ENCODE measurements at regions not wholly inside any gene's neighbourhood (a gene's known extent, or its start where the extent isn't known, plus 50 kb on each side); places are given as distances from the start of the nearest gene placed in this dataset.

DNA sequence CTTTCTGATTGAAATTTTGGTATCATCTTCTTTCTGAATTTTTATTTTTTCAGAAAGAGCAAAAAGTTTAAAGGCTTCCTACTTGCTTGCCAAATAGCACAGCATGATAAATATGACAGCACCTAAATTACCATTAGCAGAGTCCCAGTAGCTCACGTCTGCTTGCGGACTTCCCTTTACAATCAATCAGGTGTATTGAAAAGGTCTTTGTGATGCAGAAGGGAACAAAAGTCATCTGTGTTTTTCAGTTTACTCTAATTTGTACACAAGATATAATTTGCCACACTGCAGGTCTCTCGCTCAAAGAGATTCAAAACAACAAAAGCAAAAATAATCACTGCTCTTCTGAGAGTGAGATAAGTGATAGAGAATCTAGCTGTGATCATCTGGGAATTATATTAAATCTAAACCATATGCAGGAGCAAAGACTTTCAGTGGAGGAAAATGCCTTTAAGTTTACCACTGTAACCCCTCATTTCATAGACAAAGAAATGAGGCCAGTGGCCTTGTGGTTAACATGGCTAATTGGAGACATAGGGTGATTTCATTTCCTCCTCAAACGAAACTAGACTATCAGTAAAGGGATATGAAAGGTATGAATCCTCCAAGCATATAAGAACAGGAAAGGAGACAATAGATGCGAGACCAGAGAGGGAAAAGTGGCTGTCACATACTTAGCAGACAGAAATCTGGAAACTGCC is 240.8 kb upstream of the TMPO start:
- Histone ChIP-seq H3K9ac (ENCODE audit: low read length) (no peak overlapping the region), H3K79me2 (ENCODE audit: insufficient read depth, low read length) (no peaks in the 10 kb centered on the region), H3K27ac (ENCODE audit: low read depth, low read length) (no peak overlapping the region), H3K9me3 (ENCODE audit: insufficient read depth, low read length) (no peaks in the 10 kb centered on the region), H2AFZ (ENCODE audit: low read depth, low read length, severe bottlenecking) (no peak overlapping the region), H3K36me3 (ENCODE audit: low read length) (no peaks in the 10 kb centered on the region), H4K20me1 (ENCODE audit: low read depth, low read length) (no peaks in the 10 kb centered on the region), H3K9me2 (replicated peaks; ENCODE audit: insufficient read depth, low read length) (no peaks in the 10 kb centered on the region), H3K4me3 (ENCODE audit: insufficient read depth, low read length, poor library complexity, severe bottlenecking) (no peak overlapping the region), H3K4me2 (ENCODE audit: low read depth, low read length, poor library complexity, severe bottlenecking) (no peak overlapping the region), H3F3A (ENCODE audit: insufficient read depth) (no peaks in the 10 kb centered on the region), H3K27me3 (ENCODE audit: low read length) (no peaks in the 10 kb centered on the region)
- TF ChIP-seq CTCF (IDR thresholded peaks at IDR 0.05; ENCODE audit: insufficient read depth, low read length, poor library complexity, severe bottlenecking), result no peak
- no peak for TF ChIP-seq EZH2phosphoT487 (conservative IDR thresholded peaks at IDR 0.05; ENCODE audit: low read length)

- Histone ChIP-seq H3F3A (ENCODE audit: insufficient read depth) (no peaks in the 10 kb centered on the region), H3K9ac (ENCODE audit: low read length) (no peak overlapping the region), H3K27me3 (ENCODE audit: low read length) (no peaks in the 10 kb centered on the region), H3K9me2 (replicated peaks; ENCODE audit: insufficient read depth, low read length) (no peaks in the 10 kb centered on the region), H3K4me3 (ENCODE audit: insufficient read depth, low read length, poor library complexity, severe bottlenecking) (no peak overlapping the region), H3K36me3 (ENCODE audit: low read length) (no peaks in the 10 kb centered on the region), H3K9me3 (ENCODE audit: insufficient read depth, low read length) (no peaks in the 10 kb centered on the region), H2AFZ (ENCODE audit: low read depth, low read length, severe bottlenecking) (no peak overlapping the region), H3K27ac (ENCODE audit: low read depth, low read length) (no peak overlapping the region), H3K79me2 (ENCODE audit: insufficient read depth, low read length) (no peaks in the 10 kb centered on the region), H3K4me2 (ENCODE audit: low read depth, low read length, poor library complexity, severe bottlenecking) (no peak overlapping the region), H4K20me1 (ENCODE audit: low read depth, low read length) (no peaks in the 10 kb centered on the region)
- TF ChIP-seq CTCF (IDR thresholded peaks at IDR 0.05; ENCODE audit: insufficient read depth, low read length, poor library complexity, severe bottlenecking), result no peak
- no peak for TF ChIP-seq EZH2phosphoT487 (conservative IDR thresholded peaks at IDR 0.05; ENCODE audit: low read length)
Observed at GRCh38 chr12:98275131-98275475, 240.3 kb upstream of the TMPO start.

DNA sequence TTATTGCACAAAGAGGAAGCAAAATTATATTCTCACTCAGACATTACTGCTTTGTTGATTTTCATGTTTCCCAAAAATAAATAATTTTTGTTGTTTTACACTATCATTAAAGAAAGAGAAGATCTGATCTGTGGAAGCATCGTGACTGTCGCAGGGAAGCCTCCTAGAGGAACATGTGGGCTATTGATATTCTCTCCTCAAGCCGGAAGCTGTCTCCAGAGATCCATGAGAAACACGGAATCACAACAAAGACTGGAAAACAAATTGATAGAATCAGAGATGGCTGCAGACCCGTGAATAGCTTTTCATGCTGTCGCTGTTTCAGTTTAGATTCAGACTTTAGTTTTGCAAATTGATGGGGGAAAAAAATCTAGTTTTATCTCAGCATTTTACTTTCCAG is 235.2 kb upstream of the TMPO start:
- Histone ChIP-seq H3K9me2 (replicated peaks; ENCODE audit: insufficient read depth, low read length) (no peaks in the 10 kb centered on the region), H3K4me3 (ENCODE audit: insufficient read depth, low read length, poor library complexity, severe bottlenecking) (no peak overlapping the region), H3F3A (ENCODE audit: insufficient read depth) (no peaks in the 10 kb centered on the region), H2AFZ (ENCODE audit: low read depth, low read length, severe bottlenecking) (no peak overlapping the region), H3K79me2 (ENCODE audit: insufficient read depth, low read length) (no peaks in the 10 kb centered on the region), H3K9ac (ENCODE audit: low read length) (no peak overlapping the region), H3K36me3 (ENCODE audit: low read length) (no peaks in the 10 kb centered on the region), H3K27me3 (ENCODE audit: low read length) (no peaks in the 10 kb centered on the region), H3K4me2 (ENCODE audit: low read depth, low read length, poor library complexity, severe bottlenecking) (no peak overlapping the region), H3K27ac (ENCODE audit: low read depth, low read length) (no peak overlapping the region), H3K9me3 (ENCODE audit: insufficient read depth, low read length) (no peaks in the 10 kb centered on the region), H4K20me1 (ENCODE audit: low read depth, low read length) (no peaks in the 10 kb centered on the region)
- no peak for TF ChIP-seq EZH2phosphoT487 (conservative IDR thresholded peaks at IDR 0.05; ENCODE audit: low read length)
- TF ChIP-seq CTCF (IDR thresholded peaks at IDR 0.05; ENCODE audit: insufficient read depth, low read length, poor library complexity, severe bottlenecking), result no peak
